ENCODE measurements at regions not wholly inside any gene's neighbourhood (a gene's known extent, or its start where the extent isn't known, plus 50 kb on each side); places are given as distances from the start of the nearest gene placed in this dataset.

- H2AFZ ChIP-seq = no peak overlapping the region
- H3K4me3 ChIP-seq = no peak overlapping the region
- H3K36me3 ChIP-seq (ENCODE audit: low read depth) = no peaks in the 10 kb centered on the region
- CTCF ChIA-PET = no interaction called here
- POLR2A ChIA-PET (ENCODE audit: unreplicated experiment) = no interaction called here
- no peaks in the 10 kb centered on the region for H3K4me1 ChIP-seq (replicated peaks; ENCODE audit: insufficient read depth)
- DNase-seq = no peak
- TF ChIP-seq CTCF (conservative IDR thresholded peaks at IDR 0.05) = no peak
- no peak for TF ChIP-seq EZH2 (IDR thresholded peaks at IDR 0.05; ENCODE audit: low read depth)
- no peaks in the 10 kb centered on the region for H4K20me1 ChIP-seq (ENCODE audit: insufficient read depth)
- H3K79me2 ChIP-seq (ENCODE audit: low read depth) = no peaks in the 10 kb centered on the region
- no peak overlapping the region for H3K27ac ChIP-seq
- H3F3A ChIP-seq (ENCODE audit: insufficient read depth, low read depth) = no peaks in the 10 kb centered on the region
- no peak overlapping the region for H3K4me2 ChIP-seq
- intact Hi-C loops (cut with micrococcal nuclease; ENCODE audit: unreplicated experiment) = no loop called here
- no peaks in the 10 kb centered on the region for H3K27me3 ChIP-seq (ENCODE audit: insufficient read depth, low read depth)
- no TSS peak for BruUV-seq (replicated peaks)
- no peaks in the 10 kb centered on the region for H3K9me3 ChIP-seq (ENCODE audit: insufficient read depth, low read depth)
- H3K9me2 ChIP-seq (ENCODE audit: insufficient read depth) = no peaks in the 10 kb centered on the region; the same call in 1 of the 2 replicates
Measured at GRCh38 chr1:104794035-104794434, 1044.3 kb downstream of the AMY1C start.

- H3K4me2 ChIP-seq = no peak overlapping the region
- H3K9me3 ChIP-seq (ENCODE audit: insufficient read depth, low read depth) = no peaks in the 10 kb centered on the region
- H3K4me3 ChIP-seq = no peak overlapping the region
- intact Hi-C loops (cut with micrococcal nuclease; ENCODE audit: unreplicated experiment) = no loop called here
- H3F3A ChIP-seq (ENCODE audit: insufficient read depth, low read depth) = no peaks in the 10 kb centered on the region
- no peaks in the 10 kb centered on the region for H3K36me3 ChIP-seq (ENCODE audit: low read depth)
- CTCF ChIA-PET = interaction anchor here (0.7 kb wide), 1 partner anchor 1713 kb away, joined by 16 read pairs; no protein-coding TSS in a partner anchor
- TF ChIP-seq EZH2 (IDR thresholded peaks at IDR 0.05; ENCODE audit: low read depth) (no peak), CTCF (conservative IDR thresholded peaks at IDR 0.05) (no peak)
- no peaks in the 10 kb centered on the region for H3K27me3 ChIP-seq (ENCODE audit: insufficient read depth, low read depth)
- no peaks in the 10 kb centered on the region for H4K20me1 ChIP-seq (ENCODE audit: insufficient read depth)
- POLR2A ChIA-PET (ENCODE audit: unreplicated experiment) = no interaction called here
- no peaks in the 10 kb centered on the region; the same call in 1 of the 2 replicates for H3K9me2 ChIP-seq (ENCODE audit: insufficient read depth)
- H2AFZ ChIP-seq = no peak overlapping the region
- H3K79me2 ChIP-seq (ENCODE audit: low read depth) = no peaks in the 10 kb centered on the region
- BruUV-seq (replicated peaks) = no TSS peak
- no peaks in the 10 kb centered on the region for H3K4me1 ChIP-seq (replicated peaks; ENCODE audit: insufficient read depth)
- H3K27ac ChIP-seq = no peak overlapping the region
- DNase-seq = no peak
Measured at GRCh38 chr1:104795931-104796330, 1046.2 kb downstream of the AMY1C start.

- Histone ChIP-seq H2AFZ (no peak overlapping the region), H3K36me3 (ENCODE audit: low read depth) (no peaks in the 10 kb centered on the region), H3F3A (ENCODE audit: insufficient read depth, low read depth) (no peaks in the 10 kb centered on the region), H3K27me3 (ENCODE audit: insufficient read depth, low read depth) (no peaks in the 10 kb centered on the region), H3K9me3 (ENCODE audit: insufficient read depth, low read depth) (no peaks in the 10 kb centered on the region), H3K4me2 (no peak overlapping the region), H3K4me1 (replicated peaks; ENCODE audit: insufficient read depth) (no peaks in the 10 kb centered on the region), H3K9me2 (ENCODE audit: insufficient read depth) (no peaks in the 10 kb centered on the region; the same call in 1 of the 2 replicates), H3K4me3 (no peak overlapping the region), H3K79me2 (ENCODE audit: low read depth) (no peaks in the 10 kb centered on the region), H3K27ac (no peak overlapping the region), H4K20me1 (ENCODE audit: insufficient read depth) (no peaks in the 10 kb centered on the region)
- CTCF ChIA-PET = no interaction called here
- intact Hi-C loops (cut with micrococcal nuclease; ENCODE audit: unreplicated experiment) = no loop called here
- TF ChIP-seq EZH2 (IDR thresholded peaks at IDR 0.05; ENCODE audit: low read depth) = no peak
- DNase-seq = no peak
- BruUV-seq (replicated peaks) = no TSS peak
- POLR2A ChIA-PET (ENCODE audit: unreplicated experiment) = no interaction called here
Measured at GRCh38 chr1:104797982-104798381, 1048.3 kb downstream of the AMY1C start.

- no TSS peak for BruUV-seq (replicated peaks)
- H3K9me2 ChIP-seq (ENCODE audit: insufficient read depth) = no peaks in the 10 kb centered on the region; the same call in 1 of the 2 replicates
- no peak overlapping the region; the same call in 1 of the 2 replicates for H2AFZ ChIP-seq
- H3K27ac ChIP-seq = no peak overlapping the region
- no peaks in the 10 kb centered on the region for H3F3A ChIP-seq (ENCODE audit: insufficient read depth, low read depth)
- no peaks in the 10 kb centered on the region for H3K36me3 ChIP-seq (ENCODE audit: low read depth)
- TF ChIP-seq CTCF (conservative IDR thresholded peaks at IDR 0.05) (no peak), EZH2 (IDR thresholded peaks at IDR 0.05; ENCODE audit: low read depth) (no peak)
- H3K4me2 ChIP-seq = no peak overlapping the region
- intact Hi-C loops (cut with micrococcal nuclease; ENCODE audit: unreplicated experiment) = no loop called here
- no peak overlapping the region for H3K4me3 ChIP-seq
- ChIA-PET CTCF (no interaction called here), POLR2A (ENCODE audit: unreplicated experiment) (no interaction called here)
- H3K9me3 ChIP-seq (ENCODE audit: insufficient read depth, low read depth) = no peaks in the 10 kb centered on the region
- no peak for DNase-seq
- H4K20me1 ChIP-seq (ENCODE audit: insufficient read depth) = no peaks in the 10 kb centered on the region
- H3K4me1 ChIP-seq (replicated peaks; ENCODE audit: insufficient read depth) = no peaks in the 10 kb centered on the region
- no peaks in the 10 kb centered on the region for H3K27me3 ChIP-seq (ENCODE audit: insufficient read depth, low read depth)
- H3K79me2 ChIP-seq (ENCODE audit: low read depth) = no peaks in the 10 kb centered on the region
Measured at GRCh38 chr1:104801344-104801743, 1051.6 kb downstream of the AMY1C start.

All from PC-9 (cell line).